Cardiac muscle cell (in vitro differentiated cells and primary cell): ENCODE measurements at regions not wholly inside any gene's neighbourhood (a gene's known extent, or its start where the extent isn't known, plus 50 kb on each side); places are given as distances from the start of the nearest gene placed in this dataset.
"Not testable (repeated sequence)": the region's sequence is repeated elsewhere in the genome, so short reads cannot be mapped to it uniquely, and the experiment has no call there.

Experiments used
- DNase-seq, 2 donors: peaks; one replicate each; pipeline versions ENCODE4 v3.0.0 to v3.0.0-alpha.2; 2010 to 2017; ENCODE audit warnings: low read depth in 1 of 2, low spot score in 1 of 2
- H3K27ac ChIP-seq: fragments of 200-600 bp; sonication (generic); 2 replicates; pipeline ENCODE4 v1.5.1; 2016
- H3K27me3 ChIP-seq: fragments of 200-600 bp; sonication (generic); 2 replicates; pipeline ENCODE4 v1.6.0; 2016; ENCODE audit warnings: control low read depth
- H3K36me3 ChIP-seq: fragments of 200-600 bp; sonication (generic); 2 replicates; pipeline ENCODE4 v1.5.1; 2016; ENCODE audit warnings: control low read depth
- H3K4me1 ChIP-seq: fragments of 200-600 bp; sonication (generic); 2 replicates; pipeline ENCODE4 v1.8.1; 2017; ENCODE audit warnings: low read depth, mild to moderate bottlenecking, mixed run types
- H3K4me3 ChIP-seq: fragments of 200-600 bp; sonication (generic); 2 replicates; pipeline ENCODE4 v1.5.1; 2016; ENCODE audit warnings: mild to moderate bottlenecking
- H3K9me3 ChIP-seq: fragments of 200-600 bp; sonication (generic); 2 replicates; pipeline ENCODE4 v1.5.1; 2017; ENCODE audit warnings: low read depth, mild to moderate bottlenecking, control low read depth
- TF ChIP-seq, protein P1 (sequence below): IDR thresholded peaks from 2 replicates; pipeline ENCODE4 v1.5.1; 2012; ENCODE audit warnings: low read depth, mild to moderate bottlenecking, low read length

DNA sequence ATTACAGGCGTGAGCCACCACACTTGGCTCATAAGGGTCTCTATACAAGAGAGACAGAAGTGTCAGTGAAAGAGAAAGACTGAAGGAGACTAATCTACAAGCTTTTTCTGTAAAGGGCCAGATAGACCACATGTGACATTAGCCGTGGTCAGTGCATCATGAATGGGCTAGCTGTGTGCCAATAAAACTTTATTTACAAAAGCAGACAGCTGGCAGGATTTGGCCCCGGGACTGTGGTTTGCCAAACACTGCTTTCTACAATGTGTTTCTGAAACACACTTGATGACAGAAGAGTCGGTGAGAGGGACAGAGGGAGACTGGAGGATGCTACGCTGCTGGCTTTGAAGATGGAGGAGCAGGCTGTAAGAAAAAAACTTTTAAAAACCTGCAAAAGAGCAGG lies 285.4 kb downstream of the TFAP2C start:
- TF ChIP-seq, protein P1, sequence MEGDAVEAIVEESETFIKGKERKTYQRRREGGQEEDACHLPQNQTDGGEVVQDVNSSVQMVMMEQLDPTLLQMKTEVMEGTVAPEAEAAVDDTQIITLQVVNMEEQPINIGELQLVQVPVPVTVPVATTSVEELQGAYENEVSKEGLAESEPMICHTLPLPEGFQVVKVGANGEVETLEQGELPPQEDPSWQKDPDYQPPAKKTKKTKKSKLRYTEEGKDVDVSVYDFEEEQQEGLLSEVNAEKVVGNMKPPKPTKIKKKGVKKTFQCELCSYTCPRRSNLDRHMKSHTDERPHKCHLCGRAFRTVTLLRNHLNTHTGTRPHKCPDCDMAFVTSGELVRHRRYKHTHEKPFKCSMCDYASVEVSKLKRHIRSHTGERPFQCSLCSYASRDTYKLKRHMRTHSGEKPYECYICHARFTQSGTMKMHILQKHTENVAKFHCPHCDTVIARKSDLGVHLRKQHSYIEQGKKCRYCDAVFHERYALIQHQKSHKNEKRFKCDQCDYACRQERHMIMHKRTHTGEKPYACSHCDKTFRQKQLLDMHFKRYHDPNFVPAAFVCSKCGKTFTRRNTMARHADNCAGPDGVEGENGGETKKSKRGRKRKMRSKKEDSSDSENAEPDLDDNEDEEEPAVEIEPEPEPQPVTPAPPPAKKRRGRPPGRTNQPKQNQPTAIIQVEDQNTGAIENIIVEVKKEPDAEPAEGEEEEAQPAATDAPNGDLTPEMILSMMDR = no peak
- Histone ChIP-seq H3K4me3 (no peak overlapping the region), H3K27me3 (peaks cover 6% of the 10 kb centered on the region), H3K4me1 (no peaks in the 10 kb centered on the region), H3K27ac (no peak overlapping the region), H3K9me3 (no peaks in the 10 kb centered on the region), H3K36me3 (no peaks in the 10 kb centered on the region)
- DNase-seq = no peak

DNA sequence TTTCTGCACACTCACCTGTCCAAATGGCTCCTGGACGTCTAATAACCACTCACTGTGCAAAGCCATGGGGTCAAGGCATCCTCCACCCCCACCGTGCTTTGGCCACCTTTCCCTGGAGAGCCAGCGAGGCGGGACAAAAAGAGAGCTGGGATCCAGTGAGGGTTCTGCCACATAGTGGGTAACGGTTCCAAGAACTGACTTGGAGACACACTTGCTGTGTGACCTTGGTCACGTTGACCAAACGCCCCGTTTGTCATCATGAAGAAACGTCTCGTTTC lies 287.2 kb downstream of the TFAP2C start:
- peaks cover 8% of the 10 kb centered on the region for H3K27me3 ChIP-seq
- no peak overlapping the region for H3K27ac ChIP-seq
- H3K4me3 ChIP-seq = no peak overlapping the region
- TF ChIP-seq, protein P1 = no peak
- no peak for DNase-seq
- no peaks in the 10 kb centered on the region for H3K9me3 ChIP-seq
- H3K36me3 ChIP-seq = no peaks in the 10 kb centered on the region
- H3K4me1 ChIP-seq = no peaks in the 10 kb centered on the region

DNA sequence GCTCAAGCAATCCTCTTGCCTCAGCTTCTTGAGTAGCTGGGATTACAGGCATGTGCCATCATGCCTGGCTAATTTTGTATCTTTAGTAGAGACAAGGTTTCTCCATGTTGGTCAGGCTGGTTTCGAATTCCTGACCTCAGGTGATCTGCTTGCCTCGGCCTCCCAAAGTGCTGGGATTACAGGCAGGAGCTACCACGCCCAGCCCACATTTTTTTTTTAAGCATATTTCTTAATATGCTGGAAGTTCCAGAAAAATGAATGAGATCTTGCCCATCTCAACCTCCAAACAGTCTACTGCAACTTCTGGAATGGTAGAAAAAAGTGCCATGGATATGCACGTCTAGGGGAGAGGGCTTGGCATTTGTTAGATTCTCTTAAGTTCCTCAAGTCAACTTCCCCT lies 290.9 kb downstream of the TFAP2C start:
- not testable (repeated sequence) for H3K4me1 ChIP-seq, H3K4me3 ChIP-seq, DNase-seq, H3K27ac ChIP-seq, H3K36me3 ChIP-seq, H3K9me3 ChIP-seq
- H3K27me3 ChIP-seq = peaks cover 45% of the 10 kb centered on the region

DNA sequence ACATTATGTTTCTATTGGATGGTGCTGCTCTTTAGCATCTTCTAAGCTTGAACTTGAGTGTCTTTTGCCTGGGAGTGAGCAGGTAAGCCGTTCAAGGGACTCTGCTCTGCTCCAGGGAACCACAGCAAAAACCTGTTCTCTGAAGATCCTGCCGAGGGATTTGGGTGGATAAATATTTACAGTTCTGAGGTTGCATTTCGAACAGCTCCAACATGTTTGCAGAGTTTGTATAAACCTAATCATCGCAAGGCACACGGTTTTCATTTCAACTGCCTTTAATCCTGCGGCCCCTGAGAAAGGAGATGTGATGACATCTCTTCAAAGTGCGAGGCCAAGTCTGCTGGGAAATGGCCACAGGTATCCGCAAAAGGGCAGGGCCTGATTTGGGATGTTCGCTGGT lies 293.4 kb downstream of the TFAP2C start:
- Histone ChIP-seq H3K4me3 (no peak overlapping the region), H3K27me3 (peaks cover 69% of the 10 kb centered on the region), H3K9me3 (no peaks in the 10 kb centered on the region), H3K27ac (no peak overlapping the region), H3K36me3 (no peaks in the 10 kb centered on the region), H3K4me1 (peaks cover 7% of the 10 kb centered on the region)
- no peak for DNase-seq
- TF ChIP-seq, protein P1 = no peak

DNA sequence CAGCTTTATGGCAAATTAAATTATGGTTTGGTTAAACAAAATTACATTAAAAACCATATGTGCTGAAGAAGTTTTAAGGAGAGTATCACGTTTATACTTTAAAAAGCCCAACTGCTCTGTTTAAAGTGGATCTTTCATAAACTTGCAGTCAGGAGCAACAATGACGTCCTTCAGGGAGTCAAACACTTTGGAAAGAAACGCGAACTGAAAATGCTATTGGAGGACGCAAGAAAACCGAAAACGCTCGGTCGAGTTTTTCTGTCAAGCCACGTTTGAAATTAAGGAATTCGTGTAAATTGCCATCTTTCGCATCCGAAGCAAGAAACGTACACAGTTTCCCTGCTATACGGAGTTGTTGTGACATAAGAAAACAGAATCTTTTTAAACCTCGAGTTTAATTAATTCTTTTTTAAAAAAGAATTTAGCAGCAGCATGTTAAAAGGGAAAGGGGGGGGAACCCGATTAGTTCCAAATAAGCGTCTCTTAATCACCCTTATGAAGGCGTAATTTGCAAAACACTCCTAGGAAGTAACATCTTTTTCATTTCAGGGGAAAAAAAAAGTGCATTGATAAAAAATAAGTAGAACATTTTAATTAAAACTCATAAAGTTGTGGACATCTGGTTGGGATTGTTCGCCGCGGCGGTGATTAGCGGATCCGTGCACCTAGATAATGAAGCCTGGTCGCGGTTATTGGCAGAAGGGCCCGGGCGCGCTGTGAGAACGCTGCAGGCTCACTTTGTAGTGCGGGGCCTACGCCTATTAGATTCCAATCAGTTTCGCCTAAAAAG lies 295.4 kb downstream of the TFAP2C start:
- DNase-seq = peak in 1 of 2 donors; percentile 15
- no peak overlapping the region for H3K27ac ChIP-seq
- peaks cover 89% of the 10 kb centered on the region for H3K27me3 ChIP-seq
- H3K9me3 ChIP-seq = no peaks in the 10 kb centered on the region
- no peaks in the 10 kb centered on the region for H3K36me3 ChIP-seq
- peaks cover 7% of the 10 kb centered on the region for H3K4me1 ChIP-seq
- peak overlapping the region; percentile 38 for H3K4me3 ChIP-seq
- TF ChIP-seq, protein P1 = no peak

DNA sequence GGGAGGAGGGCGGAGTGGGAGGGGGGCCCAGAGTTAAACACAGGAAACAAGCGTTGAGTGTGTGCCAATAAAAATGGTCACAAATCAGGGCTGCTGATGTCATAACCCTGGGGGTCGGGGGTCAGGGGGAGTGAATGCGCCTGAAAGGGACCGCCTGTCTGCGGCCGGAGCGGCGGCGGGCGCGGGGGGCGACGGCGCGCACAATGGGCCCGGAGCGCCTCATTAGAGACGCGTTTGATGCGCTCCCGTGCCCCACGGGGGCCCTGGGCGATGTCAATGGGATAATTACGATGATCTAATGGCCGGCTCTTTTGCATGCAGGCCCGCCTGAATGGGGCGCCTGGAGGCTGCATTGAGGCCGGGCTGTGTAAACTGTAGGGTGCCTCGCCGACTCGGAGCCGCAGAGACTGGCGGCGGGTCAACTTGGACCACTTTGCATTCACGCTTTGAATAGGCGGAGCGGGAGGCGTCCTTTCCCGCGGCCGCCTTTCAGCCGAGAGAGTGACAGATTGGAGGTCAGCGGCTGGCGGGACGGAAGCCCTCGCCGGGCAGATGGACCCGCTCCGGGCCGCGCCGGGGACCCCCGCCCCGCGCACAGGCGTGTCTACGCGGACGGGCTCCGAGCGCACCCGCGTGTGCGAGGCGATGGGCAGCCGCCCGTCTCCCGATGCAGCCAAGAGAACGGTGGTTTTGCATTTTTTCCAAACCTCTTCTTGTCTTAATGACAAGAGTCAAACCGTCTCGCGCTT lies 296.1 kb downstream of the TFAP2C start:
- Histone ChIP-seq H3K4me1 (peaks cover 7% of the 10 kb centered on the region), H3K27ac (no peak overlapping the region), H3K27me3 (peaks cover 97% of the 10 kb centered on the region), H3K4me3 (peak overlapping the region; percentile 38), H3K36me3 (no peaks in the 10 kb centered on the region), H3K9me3 (no peaks in the 10 kb centered on the region)
- peak in 1 of 2 donors; percentile 45 for DNase-seq
- TF ChIP-seq, protein P1 = no peak
